GM23338 (cell line): ENCODE measurements at regions not wholly inside any gene's neighbourhood (a gene's known extent, or its start where the extent isn't known, plus 50 kb on each side); places are given as distances from the start of the nearest gene placed in this dataset.

Experiments used
- ATAC-seq: fragments of 200-7000 bp; cut with Tn5 transposase; 3 replicates; pipeline ENCODE4 v1.9.1; 2020
- DNase-seq: peaks from one replicate; pipeline ENCODE4 v3.0.0-alpha.2; 2015; ENCODE audit warnings: low spot score
- H2AFZ ChIP-seq: fragments of 200-600 bp; sonication (generic); 2 replicates; pipeline ENCODE4 v1.8.0; 2016; ENCODE audit warnings: antibody characterized with exemption, mild to moderate bottlenecking, moderate library complexity
- H3F3A ChIP-seq: fragments of 200-600 bp; sonication (generic); replicated peaks from 2 replicates; pipeline ENCODE4 v1.8.0; 2017; ENCODE audit warnings: antibody characterized with exemption, mixed run types, low read depth
- H3K27ac ChIP-seq: fragments of 200-600 bp; sonication (generic); 2 replicates; pipeline ENCODE4 v1.6.1; 2016; ENCODE audit warnings: low read depth
- H3K27me3 ChIP-seq: fragments of 200-600 bp; sonication (generic); 2 replicates; pipeline ENCODE4 v1.8.0; 2016; ENCODE audit warnings: mild to moderate bottlenecking, mixed run types, moderate library complexity; ENCODE audit not compliant: insufficient read depth
- H3K36me3 ChIP-seq: fragments of 200-600 bp; sonication (generic); 2 replicates; pipeline ENCODE4 v1.8.0; 2016; ENCODE audit warnings: mild to moderate bottlenecking; ENCODE audit not compliant: insufficient read depth
- H3K4me1 ChIP-seq: fragments of 200-600 bp; sonication (generic); 2 replicates; pipeline ENCODE4 v1.8.0; 2016; ENCODE audit warnings: mild to moderate bottlenecking, moderate library complexity; ENCODE audit not compliant: insufficient read depth
- H3K4me2 ChIP-seq: fragments of 200-600 bp; sonication (generic); 2 replicates; pipeline ENCODE4 v1.7.1; 2017; ENCODE audit warnings: mixed run types
- H3K4me3 ChIP-seq: fragments of 200-600 bp; sonication (generic); 2 replicates; pipeline ENCODE4 v1.6.1; 2016; ENCODE audit warnings: mixed run types
- H3K79me2 ChIP-seq: fragments of 200-600 bp; sonication (generic); replicated peaks from 2 replicates; pipeline ENCODE4 v1.8.0; 2017; ENCODE audit warnings: mild to moderate bottlenecking; ENCODE audit not compliant: insufficient read depth
- H3K9me2 ChIP-seq: fragments of 200-600 bp; sonication (generic); 2 replicates; pipeline ENCODE4 v1.8.0; 2017; ENCODE audit not compliant: insufficient read depth
- H4K20me1 ChIP-seq: fragments of 200-600 bp; sonication (generic); replicated peaks from 2 replicates; pipeline ENCODE4 v1.8.0; 2017; ENCODE audit warnings: mild to moderate bottlenecking; ENCODE audit not compliant: insufficient read depth
- H3K27ac Mint-ChIP-seq: 2 replicates; pipeline ENCODE4 v1.8.0; 2020; ENCODE audit warnings: inconsistent platforms, mild to moderate bottlenecking, moderate library complexity, mixed read lengths
- H3K27me3 Mint-ChIP-seq: 3 replicates; pipeline ENCODE4 v1.8.0; 2022; ENCODE audit warnings: low read depth, mild to moderate bottlenecking, moderate library complexity, mixed read lengths, inconsistent platforms; ENCODE audit not compliant: insufficient read depth, poor library complexity
- H3K36me3 Mint-ChIP-seq: 3 replicates; pipeline ENCODE4 v1.8.0; 2021; ENCODE audit warnings: low read depth, mild to moderate bottlenecking, inconsistent platforms, moderate library complexity, mixed read lengths
- H3K4me1 Mint-ChIP-seq: 3 replicates; pipeline ENCODE4 v1.8.0; 2020; ENCODE audit warnings: mild to moderate bottlenecking, inconsistent platforms, mixed read lengths
- H3K4me3 Mint-ChIP-seq: 3 replicates; pipeline ENCODE4 v1.8.0; 2021; ENCODE audit warnings: moderate library complexity, mild to moderate bottlenecking, inconsistent platforms, mixed read lengths
- H3K9me3 Mint-ChIP-seq: 3 replicates; pipeline ENCODE4 v1.8.0; 2020; ENCODE audit warnings: moderate library complexity, mild to moderate bottlenecking, inconsistent platforms, mixed read lengths
- CREB1 ChIP-seq: fragments of 250-450 bp; sonication (Bioruptor Pico); IDR thresholded peaks from 2 replicates; pipeline ENCODE4 v1.5.0; 2020; ENCODE audit warnings: low read depth, mild to moderate bottlenecking, moderate library complexity
- ETS1 ChIP-seq: IDR thresholded peaks from 2 replicates; pipeline ENCODE4 v1.6.1; 2016; ENCODE audit warnings: antibody characterized with exemption
- EZH2 ChIP-seq: fragments of 200-600 bp; sonication (generic); IDR thresholded peaks from one replicate; pipeline ENCODE4 v1.8.0; 2017; ENCODE audit warnings: antibody characterized with exemption, mild to moderate bottlenecking, low read depth; ENCODE audit not compliant: unreplicated experiment
- EZH2phosphoT487 ChIP-seq: fragments of 200-600 bp; sonication (generic); IDR thresholded peaks from one replicate; pipeline ENCODE4 v1.8.1; 2018; ENCODE audit warnings: antibody characterized with exemption; ENCODE audit not compliant: unreplicated experiment
- JUNB ChIP-seq: IDR thresholded peaks from one replicate; pipeline ENCODE4 v1.6.1; 2016; ENCODE audit warnings: antibody characterized with exemption; ENCODE audit not compliant: unreplicated experiment
- NANOG ChIP-seq: IDR thresholded peaks from 2 replicates; pipeline ENCODE4 v1.6.1; 2016; ENCODE audit warnings: antibody characterized with exemption, borderline replicate concordance
- REST ChIP-seq: IDR thresholded peaks from one replicate; pipeline ENCODE4 v1.6.1; 2018; ENCODE audit warnings: antibody characterized with exemption; ENCODE audit not compliant: unreplicated experiment
- STAT1 ChIP-seq: IDR thresholded peaks from one replicate; pipeline ENCODE4 v1.6.1; 2016; ENCODE audit warnings: antibody characterized with exemption; ENCODE audit not compliant: unreplicated experiment
- ZNF114 ChIP-seq: fragments of 250-450 bp; sonication (Bioruptor Pico); IDR thresholded peaks from 2 replicates; pipeline ENCODE4 v1.5.0; 2020; ENCODE audit warnings: mild to moderate bottlenecking, moderate library complexity
- ZNF331 ChIP-seq: fragments of 250-450 bp; sonication (Bioruptor Pico); IDR thresholded peaks from 2 replicates; pipeline ENCODE4 v1.5.0; 2020; ENCODE audit warnings: low read depth, mild to moderate bottlenecking, moderate library complexity
- ZNF462 ChIP-seq: fragments of 250-450 bp; sonication (Bioruptor Pico); IDR thresholded peaks from 2 replicates; pipeline ENCODE4 v1.5.0; 2020; ENCODE audit warnings: mild to moderate bottlenecking, moderate library complexity

GRCh38 chr2:65557616-65558573, 125.5 kb upstream of the SPRED2 start:
- Histone ChIP-seq H3K4me3 (peak overlapping the region; percentile 26), H3K36me3 (no peaks in the 10 kb centered on the region), H3K9me2 (peaks cover 7% of the 10 kb centered on the region; the same call in 1 of the 2 replicates), H3F3A (no peaks in the 10 kb centered on the region), H4K20me1 (no peaks in the 10 kb centered on the region), H3K27me3 (no peaks in the 10 kb centered on the region), H3K4me1 (peaks cover 23% of the 10 kb centered on the region), H2AFZ (no peak overlapping the region), H3K27ac (no peak overlapping the region), H3K4me2 (peak overlapping the region; percentile 64), H3K79me2 (no peaks in the 10 kb centered on the region)
- H3K36me3 Mint-ChIP-seq: no peaks in the 10 kb centered on the region; the same call in 2 of the 3 replicates
- ATAC-seq (peak; percentile 82), DNase-seq (peak; percentile 31)
- H3K4me1 Mint-ChIP-seq: peaks cover 29% of the 10 kb centered on the region
- H3K27me3 Mint-ChIP-seq: peaks cover 5% of the 10 kb centered on the region
- no peak overlapping the region for H3K27ac Mint-ChIP-seq
- no peaks in the 10 kb centered on the region for H3K9me3 Mint-ChIP-seq
- no peak overlapping the region for H3K4me3 Mint-ChIP-seq
- TF ChIP-seq ETS1: no peak
- TF ChIP-seq STAT1: no peak
- TF ChIP-seq JUNB: no peak
- no peak for TF ChIP-seq ZNF331 (CRISPR knock-in tag)
- TF ChIP-seq REST: no peak
- no peak for TF ChIP-seq ZNF114 (CRISPR knock-in tag)
- TF ChIP-seq CREB1 (CRISPR knock-in tag): no peak
- no peak for TF ChIP-seq EZH2phosphoT487
- no peak for TF ChIP-seq ZNF462
- TF ChIP-seq NANOG: no peak
- TF ChIP-seq EZH2: no peak
